Caco-2 (cell line): ENCODE measurements at regions not wholly inside any gene's neighbourhood (a gene's known extent, or its start where the extent isn't known, plus 50 kb on each side); places are given as distances from the start of the nearest gene placed in this dataset.

ENCODE experiments used
- BruUV-seq: library from RNA; stranded (reverse); fragments of 400-500 nt; replicated peaks from 2 replicates; lab custom pipeline; 2021; lab: Mats Ljungman, UMichigan
- CTCF ChIA-PET: fragments of 300-600 bp; sonication (Branson Sonifier 250); formaldehyde crosslinking; loops from one replicate; lab custom pipeline; 2022; ENCODE audit warnings: antibody characterized with exemption; lab: Charles Lee
- POLR2A ChIA-PET: fragments of 300-600 bp; sonication (Branson Sonifier 250); formaldehyde crosslinking; loops from one replicate; lab custom pipeline; 2022; ENCODE audit warnings: antibody characterized with exemption; lab: Charles Lee
- DNase-seq, 2 experiments: peaks; one replicate each; pipeline versions ENCODE4 v3.0.0 to v3.0.0-alpha.2; 2020 to 2022
- H3K27me3 ChIP-seq: replicated peaks from 2 replicates; pipeline ENCODE4 v1.6.0; 2011; ENCODE audit warnings: low read length; ENCODE audit not compliant: control insufficient read depth, insufficient read depth
- H3K36me3 ChIP-seq: 2 replicates; pipeline ENCODE4 v1.5.1; 2011; ENCODE audit warnings: low read length; ENCODE audit not compliant: control insufficient read depth, insufficient read depth
- H3K4me1 ChIP-seq: fragments of 250-450 bp; sonication (Bioruptor Pico); 2 replicates; pipeline ENCODE4 v1.5.1; 2020; ENCODE audit warnings: mild to moderate bottlenecking
- H3K4me3 ChIP-seq: 2 replicates; pipeline ENCODE4 v1.5.1; 2011; ENCODE audit warnings: low read depth, mild to moderate bottlenecking, control low read depth, low read length
- H3K9me3 ChIP-seq: fragments of 250-450 bp; sonication (Bioruptor Pico); 2 replicates; pipeline ENCODE4 v1.5.1; 2020; ENCODE audit warnings: mild to moderate bottlenecking, moderate library complexity
- H3K27ac Mint-ChIP-seq: one replicate; pipeline ENCODE4 v1.8.0; 2022; ENCODE audit warnings: mixed read lengths; ENCODE audit not compliant: unreplicated experiment
- H3K27me3 Mint-ChIP-seq: one replicate; pipeline ENCODE4 v1.8.0; 2022; ENCODE audit warnings: mixed read lengths; ENCODE audit not compliant: insufficient read depth, unreplicated experiment
- H3K36me3 Mint-ChIP-seq: one replicate; pipeline ENCODE4 v1.8.0; 2022; ENCODE audit warnings: mild to moderate bottlenecking, mixed read lengths; ENCODE audit not compliant: insufficient read depth, unreplicated experiment
- H3K4me1 Mint-ChIP-seq: one replicate; pipeline ENCODE4 v1.8.0; 2022; ENCODE audit warnings: low read depth, mixed read lengths; ENCODE audit not compliant: unreplicated experiment
- H3K4me3 Mint-ChIP-seq: one replicate; pipeline ENCODE4 v1.8.0; 2022; ENCODE audit warnings: mild to moderate bottlenecking, moderate library complexity, mixed read lengths; ENCODE audit not compliant: unreplicated experiment
- H3K9me3 Mint-ChIP-seq: one replicate; pipeline ENCODE4 v1.8.0; 2022; ENCODE audit warnings: mixed read lengths; ENCODE audit not compliant: unreplicated experiment
- CTCF ChIP-seq, 2 experiments: fragments of 200-600 bp in 1 of 2; IDR thresholded peaks; 1 replicate in 1 of 2; 2 replicates in 1 of 2; pipeline versions ENCODE4 v1.5.1 to v1.8.0; 2011 to 2022; ENCODE audit warnings: antibody characterized with exemption in 1 of 2, control low read depth in 1 of 2, inconsistent platforms in 1 of 2, low read depth in 1 of 2, low read length in 1 of 2, mild to moderate bottlenecking in 1 of 2, moderate library complexity in 1 of 2; ENCODE audit not compliant: insufficient read depth in 1 of 2, severe bottlenecking in 1 of 2, unreplicated experiment in 1 of 2
- intact Hi-C: fragments of 100-400 bp; cut with micrococcal nuclease; formaldehyde crosslinking; loops from one replicate; pipeline ENCODE4 v1.10.0; 2022; ENCODE audit not compliant: unreplicated experiment

DNA sequence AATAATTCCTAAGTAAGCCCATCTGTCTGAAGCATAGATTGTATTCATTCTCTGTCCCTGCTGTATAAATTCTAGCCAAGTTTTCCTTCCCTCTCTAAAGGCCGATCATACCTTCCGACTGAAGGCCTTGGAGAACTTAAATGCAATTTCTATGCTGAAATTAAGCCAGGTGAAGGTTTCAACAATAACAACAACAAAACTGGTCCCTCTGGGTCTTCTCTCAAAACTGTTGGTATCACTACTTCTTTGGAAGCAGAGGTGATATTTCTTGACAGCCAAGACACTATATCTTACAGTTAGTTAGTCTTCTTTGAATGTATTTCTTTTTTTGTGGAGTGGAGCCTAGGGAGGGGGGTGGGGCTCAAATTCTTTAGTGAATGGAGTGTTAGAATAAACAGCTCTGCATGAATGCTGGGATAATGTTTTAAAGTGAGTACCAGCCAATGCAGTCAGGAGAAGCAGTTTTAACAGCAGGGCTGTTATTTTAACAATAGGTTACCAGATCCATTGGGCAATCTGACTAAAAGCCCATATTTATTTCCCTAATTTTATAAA is 508.9 kb downstream of the EBF1 start:
- no peaks in the 10 kb centered on the region for H3K9me3 Mint-ChIP-seq
- no TSS peak for BruUV-seq
- H3K9me3 ChIP-seq = no peaks in the 10 kb centered on the region
- H3K27me3 Mint-ChIP-seq = peaks cover 2% of the 10 kb centered on the region
- H3K27ac Mint-ChIP-seq = no peak overlapping the region
- no peaks in the 10 kb centered on the region for H3K4me1 Mint-ChIP-seq
- ChIA-PET POLR2A (no interaction called here), CTCF (no interaction called here)
- H3K27me3 ChIP-seq = no peaks in the 10 kb centered on the region
- DNase-seq = no peak
- H3K4me3 Mint-ChIP-seq = no peak overlapping the region
- no peaks in the 10 kb centered on the region for H3K4me1 ChIP-seq
- no peak overlapping the region for H3K4me3 ChIP-seq
- intact Hi-C loops = no loop called here
- TF ChIP-seq CTCF (IDR thresholded peaks at IDR 0.05; ENCODE audit: insufficient read depth in 1 of 2, low read depth in 1 of 2, low read length in 1 of 2, severe bottlenecking in 1 of 2, unreplicated experiment in 1 of 2) = no peak
- no peaks in the 10 kb centered on the region for H3K36me3 ChIP-seq
- no peaks in the 10 kb centered on the region for H3K36me3 Mint-ChIP-seq

DNA sequence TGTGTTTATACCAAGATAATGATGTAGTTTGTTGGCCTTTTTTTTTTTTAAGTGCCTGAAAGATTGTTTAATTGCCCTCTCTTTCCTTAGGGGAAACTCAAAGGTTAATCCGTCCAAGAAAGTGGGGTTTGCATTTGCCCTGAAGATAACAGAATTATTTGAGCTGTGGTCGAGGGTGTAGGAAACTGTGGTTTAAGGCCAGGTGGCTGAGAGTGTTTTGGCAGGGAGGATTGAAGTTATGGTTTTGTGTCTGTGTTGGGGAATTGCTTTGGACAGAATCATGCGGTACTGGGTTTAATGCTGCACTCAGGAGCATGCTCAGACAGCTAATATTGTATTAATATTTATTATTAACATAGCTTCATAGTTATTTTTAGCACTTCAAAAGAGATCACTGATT is 509.8 kb downstream of the EBF1 start:
- Mint-ChIP-seq H3K27ac (no peak overlapping the region), H3K27me3 (peaks cover 2% of the 10 kb centered on the region), H3K9me3 (peaks cover 2% of the 10 kb centered on the region), H3K4me1 (no peaks in the 10 kb centered on the region), H3K4me3 (no peak overlapping the region), H3K36me3 (no peaks in the 10 kb centered on the region)
- Histone ChIP-seq H3K27me3 (no peaks in the 10 kb centered on the region), H3K4me3 (no peak overlapping the region), H3K36me3 (no peaks in the 10 kb centered on the region), H3K9me3 (no peaks in the 10 kb centered on the region), H3K4me1 (no peaks in the 10 kb centered on the region)
- intact Hi-C loops = no loop called here
- BruUV-seq = no TSS peak
- POLR2A ChIA-PET = no interaction called here
- CTCF ChIA-PET = no interaction called here
- DNase-seq = no peak
- TF ChIP-seq CTCF (IDR thresholded peaks at IDR 0.05; ENCODE audit: insufficient read depth in 1 of 2, low read depth in 1 of 2, low read length in 1 of 2, severe bottlenecking in 1 of 2, unreplicated experiment in 1 of 2) = no peak

DNA sequence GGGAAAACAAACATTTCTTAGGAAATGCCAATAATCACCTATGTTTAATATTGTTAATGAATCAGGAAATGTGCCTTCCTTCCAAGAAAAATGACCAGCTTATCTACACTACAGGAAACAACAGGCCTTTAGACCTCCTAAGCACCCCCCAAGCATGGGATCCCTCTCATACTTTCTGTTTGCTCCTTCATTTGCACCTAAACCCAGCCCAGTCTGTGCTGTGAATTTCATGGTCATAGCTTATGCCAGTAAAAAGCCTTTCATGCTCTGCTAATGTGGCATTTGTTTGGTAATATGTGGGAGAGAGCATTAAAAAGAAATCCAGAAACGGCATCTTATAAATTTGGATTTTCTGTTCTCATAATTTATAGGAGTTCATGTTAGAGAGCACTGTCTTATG is 511.1 kb downstream of the EBF1 start:
- Mint-ChIP-seq H3K9me3 (peaks cover 8% of the 10 kb centered on the region), H3K36me3 (no peaks in the 10 kb centered on the region), H3K4me3 (no peak overlapping the region), H3K4me1 (no peaks in the 10 kb centered on the region), H3K27me3 (peaks cover 2% of the 10 kb centered on the region), H3K27ac (no peak overlapping the region)
- Histone ChIP-seq H3K4me1 (no peaks in the 10 kb centered on the region), H3K36me3 (no peaks in the 10 kb centered on the region), H3K4me3 (no peak overlapping the region), H3K9me3 (no peaks in the 10 kb centered on the region), H3K27me3 (no peaks in the 10 kb centered on the region)
- TF ChIP-seq CTCF (IDR thresholded peaks at IDR 0.05; ENCODE audit: insufficient read depth in 1 of 2, low read depth in 1 of 2, low read length in 1 of 2, severe bottlenecking in 1 of 2, unreplicated experiment in 1 of 2) = no peak
- BruUV-seq = no TSS peak
- intact Hi-C loops = no loop called here
- POLR2A ChIA-PET = no interaction called here
- CTCF ChIA-PET = interaction anchor here (0.6 kb wide), 1 partner anchor 550 kb away, joined by 5 read pairs; no protein-coding TSS in a partner anchor
- DNase-seq = no peak
